NCI-H1694 (cell line): ENCODE measurements at regions not wholly inside any gene's neighbourhood (a gene's known extent, or its start where the extent isn't known, plus 50 kb on each side); places are given as distances from the start of the nearest gene placed in this dataset.
A peak's percentile ranks its signal among the peaks of the same experiment; 100 is the strongest.
"Not testable (repeated sequence)": the region's sequence is repeated elsewhere in the genome, so short reads cannot be mapped to it uniquely, and the experiment has no call there.

ENCODE experiments used
- DNase-seq: peaks from one replicate; lab custom pipeline; 2025; lab: John Stamatoyannopoulos, UW

GRCh38 chr15:77862651-77863104 lies 214.8 kb downstream of the TBC1D2B start:
- no peak for DNase-seq

- DNase-seq, result not testable (repeated sequence)
Observed at GRCh38 chr15:77861997-77862635, 215.4 kb downstream of the TBC1D2B start.

- DNase-seq, result no peak
Observed at GRCh38 chr15:77860071-77860691, 217.3 kb downstream of the TBC1D2B start.

- DNase-seq, result no peak
Observed at GRCh38 chr15:77859491-77860060, 217.9 kb downstream of the TBC1D2B start.

GRCh38 chr15:77858792-77859490 lies 218.6 kb downstream of the TBC1D2B start:
- no peak for DNase-seq

GRCh38 chr15:77857419-77857818 lies 220.1 kb downstream of the TBC1D2B start:
- DNase-seq, result no peak

- DNase-seq, result peak; percentile 53
Observed at GRCh38 chr15:77856705-77857346, 220.7 kb downstream of the TBC1D2B start.

- DNase-seq, result no peak
Observed at GRCh38 chr15:77855871-77856270, 221.6 kb downstream of the TBC1D2B start.

GRCh38 chr15:77854980-77855379 lies 222.3 kb upstream of the LINGO1 start:
- no peak for DNase-seq

- DNase-seq, result no peak
Observed at GRCh38 chr15:77853910-77854309, 221.2 kb upstream of the LINGO1 start.

- DNase-seq, result no peak
Observed at GRCh38 chr15:77853008-77853328, 220.3 kb upstream of the LINGO1 start.

- no peak for DNase-seq
Observed at GRCh38 chr15:77852241-77853007, 219.7 kb upstream of the LINGO1 start.

- DNase-seq, result peak; percentile 88
Observed at GRCh38 chr15:77851691-77852090, 219.0 kb upstream of the LINGO1 start.

GRCh38 chr15:77851086-77851485 lies 218.4 kb upstream of the LINGO1 start:
- no peak for DNase-seq

GRCh38 chr15:77846986-77847385 lies 214.3 kb upstream of the LINGO1 start:
- peak; percentile 58 for DNase-seq

GRCh38 chr15:77846360-77846759 lies 213.6 kb upstream of the LINGO1 start:
- DNase-seq, result no peak

GRCh38 chr15:77844798-77845446 lies 212.2 kb upstream of the LINGO1 start:
- DNase-seq, result no peak

- DNase-seq, result no peak
Observed at GRCh38 chr15:77843546-77843945, 210.8 kb upstream of the LINGO1 start.

- no peak for DNase-seq
Observed at GRCh38 chr15:77840991-77841775, 208.5 kb upstream of the LINGO1 start.
